ENCODE measurements at regions not wholly inside any gene's neighbourhood (a gene's known extent, or its start where the extent isn't known, plus 50 kb on each side); places are given as distances from the start of the nearest gene placed in this dataset.

DNA sequence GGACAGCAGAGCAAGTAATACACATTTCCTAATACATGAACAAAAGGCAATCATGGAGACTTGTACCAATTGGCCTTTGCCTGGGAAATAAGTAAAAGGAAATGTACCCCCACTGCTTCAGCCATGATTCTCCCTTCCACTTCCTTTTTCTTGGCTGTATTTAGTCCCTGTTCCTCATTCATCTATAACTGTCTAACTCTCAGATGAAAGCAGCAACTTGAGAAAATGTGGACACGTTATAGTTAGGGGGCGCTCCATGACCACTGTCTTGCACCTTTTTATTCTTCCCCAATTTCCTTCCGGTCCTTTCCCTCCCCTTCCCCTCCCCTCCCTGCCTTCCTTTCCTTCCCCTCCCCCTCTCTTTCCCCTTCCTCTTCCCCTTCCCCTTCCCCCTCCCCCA lies 61.3 kb upstream of the BARX2 start:
- TF ChIP-seq CTCF (conservative IDR thresholded peaks at IDR 0.05; ENCODE audit: low read length) = 0 out of 2 replicates have a peak, but pooled peaks have one; percentile 11
- no peak for TF ChIP-seq EZH2phosphoT487 (IDR thresholded peaks at IDR 0.05; ENCODE audit: borderline replicate concordance)
